ENCODE measurements at regions not wholly inside any gene's neighbourhood (a gene's known extent, or its start where the extent isn't known, plus 50 kb on each side); places are given as distances from the start of the nearest gene placed in this dataset.
A peak's percentile ranks its signal among the peaks of the same experiment; 100 is the strongest.

GRCh38 chr7:106598663-106599342 lies 62.2 kb downstream of the CCDC71L start:
- Mint-ChIP-seq H3K36me3 (no peaks in the 10 kb centered on the region), H3K27ac (no peak overlapping the region), H3K27me3 (ENCODE audit: low read depth in 2 of 2) (peaks cover 4 to 7% of the 10 kb centered on the region in 2 donors), H3K9me3 (no peaks in the 10 kb centered on the region), H3K4me1 (no peaks in the 10 kb centered on the region), H3K4me3 (no peak overlapping the region)
- DNase-seq: peak; percentile 30 to 86
- Histone ChIP-seq H3K27ac (ENCODE audit: low read length) (no peak overlapping the region), H3K4me1 (ENCODE audit: control insufficient read depth, insufficient read depth, low read length) (no peaks in the 10 kb centered on the region), H3K36me3 (ENCODE audit: control insufficient read depth, insufficient read depth, low read length) (no peaks in the 10 kb centered on the region), H3K27me3 (ENCODE audit: control insufficient read depth, insufficient read depth, low read length) (no peaks in the 10 kb centered on the region), H3K4me3 (ENCODE audit: low read length) (no peak overlapping the region), H3K9me3 (ENCODE audit: control insufficient read depth, insufficient read depth, low read length) (no peaks in the 10 kb centered on the region)
- TF ChIP-seq, protein P1, sequence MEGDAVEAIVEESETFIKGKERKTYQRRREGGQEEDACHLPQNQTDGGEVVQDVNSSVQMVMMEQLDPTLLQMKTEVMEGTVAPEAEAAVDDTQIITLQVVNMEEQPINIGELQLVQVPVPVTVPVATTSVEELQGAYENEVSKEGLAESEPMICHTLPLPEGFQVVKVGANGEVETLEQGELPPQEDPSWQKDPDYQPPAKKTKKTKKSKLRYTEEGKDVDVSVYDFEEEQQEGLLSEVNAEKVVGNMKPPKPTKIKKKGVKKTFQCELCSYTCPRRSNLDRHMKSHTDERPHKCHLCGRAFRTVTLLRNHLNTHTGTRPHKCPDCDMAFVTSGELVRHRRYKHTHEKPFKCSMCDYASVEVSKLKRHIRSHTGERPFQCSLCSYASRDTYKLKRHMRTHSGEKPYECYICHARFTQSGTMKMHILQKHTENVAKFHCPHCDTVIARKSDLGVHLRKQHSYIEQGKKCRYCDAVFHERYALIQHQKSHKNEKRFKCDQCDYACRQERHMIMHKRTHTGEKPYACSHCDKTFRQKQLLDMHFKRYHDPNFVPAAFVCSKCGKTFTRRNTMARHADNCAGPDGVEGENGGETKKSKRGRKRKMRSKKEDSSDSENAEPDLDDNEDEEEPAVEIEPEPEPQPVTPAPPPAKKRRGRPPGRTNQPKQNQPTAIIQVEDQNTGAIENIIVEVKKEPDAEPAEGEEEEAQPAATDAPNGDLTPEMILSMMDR (IDR thresholded peaks at IDR 0.05): no peak
- intact Hi-C loops (cut with micrococcal nuclease): no loop called here
- ATAC-seq: peak; percentile 87 to 98 (median 96)
- 0% methylated on average over 5 of the region's 6 CpGs for WGBS (ENCODE audit: insufficient coverage)

- Mint-ChIP-seq H3K27ac (no peak overlapping the region), H3K4me1 (no peaks in the 10 kb centered on the region), H3K4me3 (no peak overlapping the region), H3K9me3 (no peaks in the 10 kb centered on the region), H3K27me3 (ENCODE audit: low read depth in 2 of 2) (peaks cover 6 to 12% of the 10 kb centered on the region in 2 donors), H3K36me3 (no peaks in the 10 kb centered on the region)
- no CpG with 5 or more reads among the region's 5 CpGs for WGBS (ENCODE audit: insufficient coverage)
- ATAC-seq (no peak), DNase-seq (no peak)
- Histone ChIP-seq H3K9me3 (ENCODE audit: control insufficient read depth, insufficient read depth, low read length) (no peaks in the 10 kb centered on the region), H3K27ac (ENCODE audit: low read length) (no peak overlapping the region), H3K4me3 (ENCODE audit: low read length) (no peak overlapping the region), H3K36me3 (ENCODE audit: control insufficient read depth, insufficient read depth, low read length) (no peaks in the 10 kb centered on the region), H3K27me3 (ENCODE audit: control insufficient read depth, insufficient read depth, low read length) (no peaks in the 10 kb centered on the region), H3K4me1 (ENCODE audit: control insufficient read depth, insufficient read depth, low read length) (no peaks in the 10 kb centered on the region)
- TF ChIP-seq, protein P1 (IDR thresholded peaks at IDR 0.05): no peak
- intact Hi-C loops (cut with micrococcal nuclease): no loop called here
Measured at GRCh38 chr7:106597751-106598546, 63.0 kb downstream of the CCDC71L start.

DNA sequence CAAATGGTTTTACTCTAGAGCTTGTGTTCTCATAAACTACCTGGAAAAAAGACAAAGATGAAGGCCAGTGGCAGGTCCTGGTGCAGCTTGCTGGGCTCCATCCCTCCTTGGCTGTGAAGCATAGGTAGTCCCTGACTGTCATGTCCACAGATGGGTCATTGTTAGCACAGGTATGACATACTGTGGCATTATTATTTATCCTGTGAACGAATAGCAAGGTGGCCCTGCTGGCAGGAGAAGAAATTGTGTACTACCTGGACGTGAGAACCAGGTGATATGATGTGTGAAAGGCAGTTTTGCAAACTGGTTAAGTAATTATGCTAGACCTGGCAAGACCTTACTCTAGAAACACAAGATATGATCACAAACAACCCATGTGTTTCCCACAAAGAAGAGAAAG lies 63.9 kb downstream of the CCDC71L start:
- Mint-ChIP-seq H3K27me3 (ENCODE audit: low read depth in 2 of 2) (peaks cover 8 to 17% of the 10 kb centered on the region in 2 donors), H3K4me3 (no peak overlapping the region), H3K4me1 (no peaks in the 10 kb centered on the region), H3K27ac (no peak overlapping the region), H3K9me3 (no peaks in the 10 kb centered on the region), H3K36me3 (no peaks in the 10 kb centered on the region)
- Histone ChIP-seq H3K27ac (ENCODE audit: low read length) (no peak overlapping the region), H3K4me3 (ENCODE audit: low read length) (no peak overlapping the region), H3K4me1 (ENCODE audit: control insufficient read depth, insufficient read depth, low read length) (no peaks in the 10 kb centered on the region), H3K9me3 (ENCODE audit: control insufficient read depth, insufficient read depth, low read length) (no peaks in the 10 kb centered on the region), H3K27me3 (ENCODE audit: control insufficient read depth, insufficient read depth, low read length) (no peaks in the 10 kb centered on the region), H3K36me3 (ENCODE audit: control insufficient read depth, insufficient read depth, low read length) (no peaks in the 10 kb centered on the region)
- ATAC-seq (no peak), DNase-seq (no peak)
- intact Hi-C loops (cut with micrococcal nuclease): no loop called here
- TF ChIP-seq, protein P1 (IDR thresholded peaks at IDR 0.05): no peak
- 85% methylated on average over 2 of the region's 2 CpGs for WGBS (ENCODE audit: insufficient coverage)
